PC-3 (cell line): ENCODE measurements at regions not wholly inside any gene's neighbourhood (a gene's known extent, or its start where the extent isn't known, plus 50 kb on each side); places are given as distances from the start of the nearest gene placed in this dataset.

Experiments
- EZH2 ChIP-seq: fragments of 300-600 bp; sonication (generic); IDR thresholded peaks from one replicate; pipeline ENCODE4 v1.6.1; 2017; ENCODE audit warnings: antibody characterized with exemption, mild to moderate bottlenecking, low read length; ENCODE audit not compliant: unreplicated experiment
- TF ChIP-seq, protein P1 (sequence below): fragments of 300-600 bp; sonication (generic); conservative IDR thresholded peaks from 2 replicates; pipeline ENCODE4 v1.5.1; 2017; ENCODE audit warnings: antibody characterized with exemption, low read depth, mild to moderate bottlenecking, low read length

GRCh38 chr4:3671571-3672464, 94.4 kb upstream of the ADRA2C start:
- TF ChIP-seq, protein P1, sequence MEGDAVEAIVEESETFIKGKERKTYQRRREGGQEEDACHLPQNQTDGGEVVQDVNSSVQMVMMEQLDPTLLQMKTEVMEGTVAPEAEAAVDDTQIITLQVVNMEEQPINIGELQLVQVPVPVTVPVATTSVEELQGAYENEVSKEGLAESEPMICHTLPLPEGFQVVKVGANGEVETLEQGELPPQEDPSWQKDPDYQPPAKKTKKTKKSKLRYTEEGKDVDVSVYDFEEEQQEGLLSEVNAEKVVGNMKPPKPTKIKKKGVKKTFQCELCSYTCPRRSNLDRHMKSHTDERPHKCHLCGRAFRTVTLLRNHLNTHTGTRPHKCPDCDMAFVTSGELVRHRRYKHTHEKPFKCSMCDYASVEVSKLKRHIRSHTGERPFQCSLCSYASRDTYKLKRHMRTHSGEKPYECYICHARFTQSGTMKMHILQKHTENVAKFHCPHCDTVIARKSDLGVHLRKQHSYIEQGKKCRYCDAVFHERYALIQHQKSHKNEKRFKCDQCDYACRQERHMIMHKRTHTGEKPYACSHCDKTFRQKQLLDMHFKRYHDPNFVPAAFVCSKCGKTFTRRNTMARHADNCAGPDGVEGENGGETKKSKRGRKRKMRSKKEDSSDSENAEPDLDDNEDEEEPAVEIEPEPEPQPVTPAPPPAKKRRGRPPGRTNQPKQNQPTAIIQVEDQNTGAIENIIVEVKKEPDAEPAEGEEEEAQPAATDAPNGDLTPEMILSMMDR: no peak
- TF ChIP-seq EZH2: no peak
